ENCODE measurements at regions not wholly inside any gene's neighbourhood (a gene's known extent, or its start where the extent isn't known, plus 50 kb on each side); places are given as distances from the start of the nearest gene placed in this dataset.

GRCh38 chr4:23972187-23972586 is 82.3 kb upstream of the PPARGC1A start:
- no peak for TF ChIP-seq CTCF (IDR thresholded peaks at IDR 0.05; ENCODE audit: insufficient read depth, low read length, poor library complexity, severe bottlenecking)
- TF ChIP-seq EZH2phosphoT487 (conservative IDR thresholded peaks at IDR 0.05; ENCODE audit: low read length), result no peak

Measured in SU-DHL-6 (cell line).